Keratinocyte (primary cell): ENCODE measurements at regions not wholly inside any gene's neighbourhood (a gene's known extent, or its start where the extent isn't known, plus 50 kb on each side); places are given as distances from the start of the nearest gene placed in this dataset.

Experiments
- EZH2 ChIP-seq: IDR thresholded peaks from one replicate; pipeline ENCODE4 v1.6.1; 2012; ENCODE audit warnings: inconsistent platforms, mild to moderate bottlenecking, low read length, moderate library complexity
- TF ChIP-seq, protein P1 (sequence below), 3 experiments: IDR thresholded peaks in 1 of 3; conservative IDR thresholded peaks in 1 of 3; optimal IDR thresholded peaks in 1 of 3; 2 replicates in 2 of 3; 3 replicates in 1 of 3; pipeline versions ENCODE3 to v1.5.1; 2011; ENCODE audit warnings: low read length in 3 of 3, mild to moderate bottlenecking in 3 of 3, moderate library complexity in 2 of 3, control low read depth in 1 of 3, inconsistent platforms in 1 of 3; ENCODE audit not compliant: insufficient read depth in 2 of 3; ENCODE audit errors: extremely low read depth in 1 of 3

DNA sequence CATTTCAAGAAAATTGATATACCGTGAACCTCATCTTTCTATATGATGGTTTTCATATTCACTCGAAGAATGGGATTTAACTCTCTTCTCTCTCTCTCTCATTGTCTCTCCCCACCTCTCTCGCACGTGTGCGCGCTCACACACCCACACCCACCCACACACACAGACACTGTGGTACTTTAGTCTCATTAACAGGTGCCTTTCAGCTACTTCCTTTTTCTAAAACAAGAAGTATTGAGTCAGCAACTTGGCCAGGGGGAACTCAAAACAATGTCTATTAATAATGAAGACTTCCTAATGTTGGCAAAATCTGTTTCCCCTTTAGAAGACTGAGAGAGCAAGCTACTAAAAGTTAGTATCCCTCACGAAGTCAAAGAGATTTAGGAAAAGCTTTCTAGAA, 150.7 kb downstream of the TMCO5A start:
- TF ChIP-seq, protein P1, sequence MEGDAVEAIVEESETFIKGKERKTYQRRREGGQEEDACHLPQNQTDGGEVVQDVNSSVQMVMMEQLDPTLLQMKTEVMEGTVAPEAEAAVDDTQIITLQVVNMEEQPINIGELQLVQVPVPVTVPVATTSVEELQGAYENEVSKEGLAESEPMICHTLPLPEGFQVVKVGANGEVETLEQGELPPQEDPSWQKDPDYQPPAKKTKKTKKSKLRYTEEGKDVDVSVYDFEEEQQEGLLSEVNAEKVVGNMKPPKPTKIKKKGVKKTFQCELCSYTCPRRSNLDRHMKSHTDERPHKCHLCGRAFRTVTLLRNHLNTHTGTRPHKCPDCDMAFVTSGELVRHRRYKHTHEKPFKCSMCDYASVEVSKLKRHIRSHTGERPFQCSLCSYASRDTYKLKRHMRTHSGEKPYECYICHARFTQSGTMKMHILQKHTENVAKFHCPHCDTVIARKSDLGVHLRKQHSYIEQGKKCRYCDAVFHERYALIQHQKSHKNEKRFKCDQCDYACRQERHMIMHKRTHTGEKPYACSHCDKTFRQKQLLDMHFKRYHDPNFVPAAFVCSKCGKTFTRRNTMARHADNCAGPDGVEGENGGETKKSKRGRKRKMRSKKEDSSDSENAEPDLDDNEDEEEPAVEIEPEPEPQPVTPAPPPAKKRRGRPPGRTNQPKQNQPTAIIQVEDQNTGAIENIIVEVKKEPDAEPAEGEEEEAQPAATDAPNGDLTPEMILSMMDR (optimal IDR thresholded peaks at IDR 0.05 in 1 of 3, IDR thresholded peaks at IDR 0.05 in 1 of 3, conservative IDR thresholded peaks at IDR 0.05 in 1 of 3; ENCODE audit: extremely low read depth in 1 of 3, insufficient read depth in 2 of 3, low read length in 3 of 3), result no peak
- no peak for TF ChIP-seq EZH2
